ENCODE measurements at regions not wholly inside any gene's neighbourhood (a gene's known extent, or its start where the extent isn't known, plus 50 kb on each side); places are given as distances from the start of the nearest gene placed in this dataset.

DNA sequence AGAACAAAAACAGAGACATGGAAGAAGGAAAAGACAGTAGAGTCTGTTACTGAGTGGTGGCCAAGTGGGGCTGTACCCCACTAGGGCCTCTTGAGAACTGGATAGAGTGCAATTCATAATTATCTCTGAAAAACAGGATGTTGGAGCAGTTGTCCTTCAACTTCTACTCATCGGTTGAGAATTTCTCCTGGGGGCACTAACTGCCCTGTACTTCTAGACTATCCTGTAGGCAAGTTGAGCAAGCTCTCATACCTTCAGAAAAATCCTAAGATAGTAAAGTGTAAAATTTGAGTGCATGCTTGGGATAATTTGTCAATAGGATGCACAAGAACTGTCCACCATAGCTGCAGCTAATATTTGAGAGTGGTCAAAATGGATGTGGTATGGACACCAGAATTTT, 179.7 kb upstream of the CNKSR2 start:
- TF ChIP-seq EZH2 (IDR thresholded peaks at IDR 0.05; ENCODE audit: insufficient read depth, poor library complexity, severe bottlenecking): no peak
- TF ChIP-seq EZH2phosphoT487 (IDR thresholded peaks at IDR 0.05; ENCODE audit: insufficient read depth, low read depth): no peak

Data from GM23248 (cell line).